K562 (cell line): ENCODE measurements at regions not wholly inside any gene's neighbourhood (a gene's known extent, or its start where the extent isn't known, plus 50 kb on each side); places are given as distances from the start of the nearest gene placed in this dataset.

ENCODE experiments used
- ATAC-seq: fragments of 200-7000 bp; cut with Tn5 transposase; 3 replicates; pipeline ENCODE4 v1.9.1; 2020; ENCODE audit warnings: moderate library complexity
- BruUV-seq: library from RNA; stranded (reverse); fragments of 400-500 nt; replicated peaks from 2 replicates; lab custom pipeline; 2021; lab: Mats Ljungman, UMichigan
- CTCF ChIA-PET: fragments of 300-600 bp; formaldehyde crosslinking; extraction: SDS; loops from one replicate; lab custom pipeline; 2021; ENCODE audit warnings: low intra/inter-chr PET ratio; lab: Yijun Ruan, JAX
- POLR2A ChIA-PET: fragments of 300-600, 350-650 bp; sonication (Branson Sonifier 250); formaldehyde crosslinking; extraction: SDS; loops from one replicate; lab custom pipeline; 2021; ENCODE audit warnings: antibody characterized with exemption, inconsistent platforms; lab: Yijun Ruan, JAX
- DNase-seq, 4 experiments: peaks; one replicate each; pipeline versions ENCODE4 v3.0.0 to v3.0.0-alpha.2; 2011 to 2018; ENCODE audit warnings: low spot score in 3 of 4, mixed read lengths in 3 of 4; ENCODE audit errors: extremely low read depth in 1 of 4
- FAIRE-seq: peaks from 2 replicates; lab custom pipeline; 2011; peaks lifted over from hg19 to GRCh38; lab: Jason Lieb, UNC
- H2AFZ ChIP-seq: 2 replicates; pipeline ENCODE4 v1.6.0; 2011; ENCODE audit warnings: low read depth, low read length, control low read depth, inconsistent platforms
- H3K27ac ChIP-seq: fragments of 200-600 bp; 3 replicates; pipeline ENCODE4 v1.8.0; 2011; ENCODE audit warnings: low read depth, mild to moderate bottlenecking, control low read depth, inconsistent platforms, low read length, moderate library complexity, mixed read lengths; ENCODE audit errors: extremely low read depth
- H3K27me3 ChIP-seq, 2 experiments: fragments of 300-600 bp in 1 of 2; 2 replicates in 1 of 2; 3 replicates in 1 of 2; pipeline versions ENCODE4 v1.6.0 to v1.8.0; 2011; ENCODE audit warnings: inconsistent platforms in 2 of 2, low read length in 2 of 2, mild to moderate bottlenecking in 1 of 2, mixed read lengths in 1 of 2, moderate library complexity in 1 of 2; ENCODE audit not compliant: control insufficient read depth in 2 of 2, insufficient read depth in 2 of 2
- H3K36me3 ChIP-seq: fragments of 300-600 bp; 3 replicates; pipeline ENCODE4 v1.8.0; 2011; ENCODE audit warnings: mild to moderate bottlenecking, low read length, inconsistent platforms; ENCODE audit not compliant: control insufficient read depth, insufficient read depth
- H3K4me1 ChIP-seq, 2 experiments: fragments of 200-600 bp in 1 of 2; replicated peaks in 1 of 2; 2 replicates in 1 of 2; 3 replicates in 1 of 2; pipeline versions ENCODE4 v1.5.1 to v1.8.0; 2011; ENCODE audit warnings: inconsistent platforms in 2 of 2, low read length in 2 of 2, mild to moderate bottlenecking in 1 of 2, mixed read lengths in 1 of 2, moderate library complexity in 1 of 2; ENCODE audit not compliant: control insufficient read depth in 2 of 2, insufficient read depth in 2 of 2
- H3K4me2 ChIP-seq: 2 replicates; pipeline ENCODE4 v1.6.1; 2011; ENCODE audit warnings: low read length, control low read depth, inconsistent platforms, mixed read lengths; ENCODE audit not compliant: insufficient read depth
- H3K4me3 ChIP-seq: fragments of 200-600 bp; sonication (generic), shearing (Covaris generic); 2 replicates; pipeline ENCODE4 v1.5.1; 2016; ENCODE audit warnings: control low read depth, inconsistent platforms
- H3K79me2 ChIP-seq: fragments of 200-600 bp; 3 replicates; pipeline ENCODE4 v1.8.0; 2011; ENCODE audit warnings: low read length, inconsistent platforms; ENCODE audit not compliant: control insufficient read depth, insufficient read depth
- H3K9ac ChIP-seq, 2 experiments: 2 replicates each; pipeline versions ENCODE4 v1.6.0 to v1.6.1; 2011; ENCODE audit warnings: low read depth in 2 of 2, low read length in 2 of 2, control low read depth in 1 of 2, inconsistent platforms in 1 of 2, mild to moderate bottlenecking in 1 of 2, mixed read lengths in 1 of 2; ENCODE audit not compliant: insufficient read depth in 1 of 2
- H3K9me1 ChIP-seq: one replicate; pipeline ENCODE4 v1.6.0; 2011; ENCODE audit warnings: inconsistent platforms, mild to moderate bottlenecking, low read length, moderate library complexity; ENCODE audit not compliant: control insufficient read depth, insufficient read depth
- H3K9me3 ChIP-seq: replicated peaks from 2 replicates; pipeline ENCODE4 v1.5.1; 2011; ENCODE audit warnings: low read depth, low read length, inconsistent platforms; ENCODE audit not compliant: control insufficient read depth, insufficient read depth
- H4K20me1 ChIP-seq: replicated peaks from 2 replicates; pipeline ENCODE4 v1.6.1; 2011; ENCODE audit warnings: low read length, inconsistent platforms, mixed read lengths; ENCODE audit not compliant: control insufficient read depth, insufficient read depth
- JUND ChIP-seq, 2 experiments: IDR thresholded peaks; 2 replicates in 1 of 2; 3 replicates in 1 of 2; pipeline ENCODE4 v1.6.1; 2011; ENCODE audit warnings: borderline replicate concordance in 2 of 2, low read depth in 2 of 2, low read length in 2 of 2, improper control_type of control experiment in 1 of 2, missing biosample characterization in 1 of 2, missing genetic modification characterization in 1 of 2, missing genetic modification reagents in 1 of 2
- KLF6 ChIP-seq: fragments of 250-450 bp; sonication (Bioruptor Pico); IDR thresholded peaks from 2 replicates; pipeline ENCODE4 v1.4.0; 2020; ENCODE audit warnings: mild to moderate bottlenecking, moderate library complexity, borderline replicate concordance
- MEF2A ChIP-seq: IDR thresholded peaks from 2 replicates; pipeline ENCODE4 v1.6.1; 2011; ENCODE audit warnings: low read depth, mild to moderate bottlenecking, low read length, moderate library complexity; ENCODE audit not compliant: control insufficient read depth
- XRCC3 ChIP-seq: fragments of 450-650 bp; IDR thresholded peaks from 2 replicates; pipeline ENCODE4 v1.6.1; 2017; ENCODE audit warnings: mild to moderate bottlenecking, moderate library complexity
- ZNF551 ChIP-seq: fragments of 250-450 bp; sonication (Bioruptor Pico); IDR thresholded peaks from 2 replicates; pipeline ENCODE4 v1.5.0; 2021; ENCODE audit warnings: mild to moderate bottlenecking, moderate library complexity
- ZNF766 ChIP-seq: fragments of 200-800 bp; sonication (Bioruptor generic); conservative IDR thresholded peaks from 2 replicates; pipeline ENCODE4 v1.6.1; 2016; ENCODE audit warnings: missing genetic modification characterization, missing compliant biosample characterization
- ZZZ3 ChIP-seq: fragments of 450-650 bp; IDR thresholded peaks from 2 replicates; pipeline ENCODE4 v1.6.1; 2016; ENCODE audit warnings: antibody characterized with exemption, mild to moderate bottlenecking, moderate library complexity
- WGBS: fragments of 100-300 bp; shearing (Covaris generic); methylation state at CpG from one replicate; pipeline ENCODE4 v1.1.6; 2016; ENCODE audit warnings: low coverage, mixed read lengths; ENCODE audit not compliant: insufficient coverage; ENCODE audit errors: missing lambda C conversion rate; 5-methylcytosine and 5-hydroxymethylcytosine counted together
- in situ Hi-C: fragments of 300-500 bp; cut with MboI; formaldehyde crosslinking; loops from 4 replicates; pipeline ENCODE4 v1.15.0; 2018; ENCODE audit warnings: inconsistent platforms, mixed read lengths
- intact Hi-C: fragments of 100-400 bp; cut with micrococcal nuclease; formaldehyde crosslinking; loops from 2 replicates; pipeline ENCODE4 v1.14.2; 2022
- TF ChIP-seq, protein P1 (sequence below): IDR thresholded peaks from 2 replicates; pipeline ENCODE4 v1.6.1; 2011; ENCODE audit warnings: borderline replicate concordance, low read depth, mild to moderate bottlenecking, moderate library complexity, low read length; ENCODE audit not compliant: insufficient read depth, poor library complexity, severe bottlenecking
- TF ChIP-seq, protein P2 (sequence below): sonication (generic); formaldehyde crosslinking; IDR thresholded peaks from 2 replicates; pipeline ENCODE4 v1.8.0; 2022; ENCODE audit warnings: mild to moderate bottlenecking, missing genetic modification reagents, borderline replicate concordance
- TF ChIP-seq, protein P3 (sequence below): fragments of 450-650 bp; IDR thresholded peaks from 2 replicates; pipeline ENCODE4 v1.7.1; 2018; ENCODE audit warnings: mild to moderate bottlenecking, low read depth; ENCODE audit not compliant: partially characterized antibody
- TF ChIP-seq, protein P4 (sequence below): sonication (generic); formaldehyde crosslinking; IDR thresholded peaks from 2 replicates; pipeline ENCODE4 v1.9.0; 2022; ENCODE audit warnings: mild to moderate bottlenecking, missing genetic modification reagents
- TF ChIP-seq, protein P5 (sequence below), 2 experiments: fragments of 450-650 bp in 1 of 2; sonication (generic) in 1 of 2; formaldehyde crosslinking in 1 of 2; IDR thresholded peaks in 1 of 2; conservative IDR thresholded peaks in 1 of 2; 2 replicates each; pipeline versions ENCODE4 v1.6.1 to v1.8.1; 2016 to 2023; ENCODE audit warnings: mild to moderate bottlenecking in 2 of 2, moderate library complexity in 2 of 2, inconsistent platforms in 1 of 2, missing genetic modification reagents in 1 of 2

DNA sequence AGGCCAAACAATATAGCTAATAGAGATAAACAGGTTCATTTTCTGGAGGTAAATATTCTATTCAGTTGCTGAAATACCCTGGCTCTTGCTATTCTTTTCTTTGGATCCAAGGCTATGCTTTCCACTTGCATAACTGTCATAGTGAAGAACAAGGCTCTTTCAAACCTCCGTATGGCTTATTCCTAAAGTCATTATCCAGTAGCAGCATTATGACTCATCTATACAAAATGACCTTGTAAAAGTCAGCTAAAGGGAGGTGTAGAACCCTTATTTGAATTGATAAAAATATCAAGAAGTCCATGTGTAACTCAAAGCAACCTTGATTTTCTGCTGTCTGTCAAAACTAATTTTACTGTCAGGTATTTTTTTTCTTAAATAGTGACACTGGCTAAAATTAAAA, 447.8 kb downstream of the PLK2 start:
- intact Hi-C loops (no loop called here), in situ Hi-C loops (no loop called here)
- no peaks in the 10 kb centered on the region for H4K20me1 ChIP-seq
- no peak overlapping the region for H3K27ac ChIP-seq
- FAIRE-seq (peak; percentile 79), ATAC-seq (no peak), DNase-seq (peak in 1 of 4 experiments; percentile 16)
- no peaks in the 10 kb centered on the region for H3K9me1 ChIP-seq
- H3K27me3 ChIP-seq, result no peaks in the 10 kb centered on the region
- ChIA-PET POLR2A (no interaction called here), CTCF (interaction anchor here (0.5 kb wide), 1 partner anchor 38 kb away, joined by 5 read pairs; no protein-coding TSS in a partner anchor)
- H3K79me2 ChIP-seq, result no peaks in the 10 kb centered on the region
- no peaks in the 10 kb centered on the region for H3K9me3 ChIP-seq
- WGBS, result 0% methylated on average over 1 of the region's 1 CpG
- no peak overlapping the region for H3K9ac ChIP-seq
- peaks cover 0 to 9% of the 10 kb centered on the region in 2 experiments; a peak in 3 of 5 replicates for H3K4me1 ChIP-seq
- H3K4me3 ChIP-seq, result no peak overlapping the region
- H3K36me3 ChIP-seq, result no peaks in the 10 kb centered on the region
- H3K4me2 ChIP-seq, result no peak overlapping the region
- no peak overlapping the region for H2AFZ ChIP-seq
- BruUV-seq, result no TSS peak
- TF ChIP-seq JUND (IDR thresholded peaks at IDR 0.05; ENCODE audit: borderline replicate concordance, low read depth, low read length) (peak; percentile 58; the same call in 1 of the 2 replicates), JUND (tag; IDR thresholded peaks at IDR 0.05; ENCODE audit: borderline replicate concordance, low read depth, low read length) (0 out of 3 replicates have a peak, but pooled peaks have one; percentile 37), ZNF551 (CRISPR knock-in tag) (no peak), MEF2A (no peak), ZNF766 (CRISPR knock-in tag) (no peak), ZZZ3 (no peak), KLF6 (CRISPR knock-in tag) (no peak), XRCC3 (no peak)
- TF ChIP-seq, protein P1, sequence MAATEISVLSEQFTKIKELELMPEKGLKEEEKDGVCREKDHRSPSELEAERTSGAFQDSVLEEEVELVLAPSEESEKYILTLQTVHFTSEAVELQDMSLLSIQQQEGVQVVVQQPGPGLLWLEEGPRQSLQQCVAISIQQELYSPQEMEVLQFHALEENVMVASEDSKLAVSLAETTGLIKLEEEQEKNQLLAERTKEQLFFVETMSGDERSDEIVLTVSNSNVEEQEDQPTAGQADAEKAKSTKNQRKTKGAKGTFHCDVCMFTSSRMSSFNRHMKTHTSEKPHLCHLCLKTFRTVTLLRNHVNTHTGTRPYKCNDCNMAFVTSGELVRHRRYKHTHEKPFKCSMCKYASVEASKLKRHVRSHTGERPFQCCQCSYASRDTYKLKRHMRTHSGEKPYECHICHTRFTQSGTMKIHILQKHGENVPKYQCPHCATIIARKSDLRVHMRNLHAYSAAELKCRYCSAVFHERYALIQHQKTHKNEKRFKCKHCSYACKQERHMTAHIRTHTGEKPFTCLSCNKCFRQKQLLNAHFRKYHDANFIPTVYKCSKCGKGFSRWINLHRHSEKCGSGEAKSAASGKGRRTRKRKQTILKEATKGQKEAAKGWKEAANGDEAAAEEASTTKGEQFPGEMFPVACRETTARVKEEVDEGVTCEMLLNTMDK, result no peak
- TF ChIP-seq, protein P2, sequence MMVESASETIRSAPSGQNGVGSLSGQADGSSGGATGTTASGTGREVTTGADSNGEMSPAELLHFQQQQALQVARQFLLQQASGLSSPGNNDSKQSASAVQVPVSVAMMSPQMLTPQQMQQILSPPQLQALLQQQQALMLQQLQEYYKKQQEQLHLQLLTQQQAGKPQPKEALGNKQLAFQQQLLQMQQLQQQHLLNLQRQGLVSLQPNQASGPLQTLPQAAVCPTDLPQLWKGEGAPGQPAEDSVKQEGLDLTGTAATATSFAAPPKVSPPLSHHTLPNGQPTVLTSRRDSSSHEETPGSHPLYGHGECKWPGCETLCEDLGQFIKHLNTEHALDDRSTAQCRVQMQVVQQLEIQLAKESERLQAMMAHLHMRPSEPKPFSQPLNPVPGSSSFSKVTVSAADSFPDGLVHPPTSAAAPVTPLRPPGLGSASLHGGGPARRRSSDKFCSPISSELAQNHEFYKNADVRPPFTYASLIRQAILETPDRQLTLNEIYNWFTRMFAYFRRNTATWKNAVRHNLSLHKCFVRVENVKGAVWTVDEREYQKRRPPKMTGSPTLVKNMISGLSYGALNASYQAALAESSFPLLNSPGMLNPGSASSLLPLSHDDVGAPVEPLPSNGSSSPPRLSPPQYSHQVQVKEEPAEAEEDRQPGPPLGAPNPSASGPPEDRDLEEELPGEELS (CRISPR knock-in tag), result no peak
- TF ChIP-seq, protein P3, sequence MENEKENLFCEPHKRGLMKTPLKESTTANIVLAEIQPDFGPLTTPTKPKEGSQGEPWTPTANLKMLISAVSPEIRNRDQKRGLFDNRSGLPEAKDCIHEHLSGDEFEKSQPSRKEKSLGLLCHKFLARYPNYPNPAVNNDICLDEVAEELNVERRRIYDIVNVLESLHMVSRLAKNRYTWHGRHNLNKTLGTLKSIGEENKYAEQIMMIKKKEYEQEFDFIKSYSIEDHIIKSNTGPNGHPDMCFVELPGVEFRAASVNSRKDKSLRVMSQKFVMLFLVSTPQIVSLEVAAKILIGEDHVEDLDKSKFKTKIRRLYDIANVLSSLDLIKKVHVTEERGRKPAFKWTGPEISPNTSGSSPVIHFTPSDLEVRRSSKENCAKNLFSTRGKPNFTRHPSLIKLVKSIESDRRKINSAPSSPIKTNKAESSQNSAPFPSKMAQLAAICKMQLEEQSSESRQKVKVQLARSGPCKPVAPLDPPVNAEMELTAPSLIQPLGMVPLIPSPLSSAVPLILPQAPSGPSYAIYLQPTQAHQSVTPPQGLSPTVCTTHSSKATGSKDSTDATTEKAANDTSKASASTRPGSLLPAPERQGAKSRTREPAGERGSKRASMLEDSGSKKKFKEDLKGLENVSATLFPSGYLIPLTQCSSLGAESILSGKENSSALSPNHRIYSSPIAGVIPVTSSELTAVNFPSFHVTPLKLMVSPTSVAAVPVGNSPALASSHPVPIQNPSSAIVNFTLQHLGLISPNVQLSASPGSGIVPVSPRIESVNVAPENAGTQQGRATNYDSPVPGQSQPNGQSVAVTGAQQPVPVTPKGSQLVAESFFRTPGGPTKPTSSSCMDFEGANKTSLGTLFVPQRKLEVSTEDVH, result no peak
- TF ChIP-seq, protein P4, sequence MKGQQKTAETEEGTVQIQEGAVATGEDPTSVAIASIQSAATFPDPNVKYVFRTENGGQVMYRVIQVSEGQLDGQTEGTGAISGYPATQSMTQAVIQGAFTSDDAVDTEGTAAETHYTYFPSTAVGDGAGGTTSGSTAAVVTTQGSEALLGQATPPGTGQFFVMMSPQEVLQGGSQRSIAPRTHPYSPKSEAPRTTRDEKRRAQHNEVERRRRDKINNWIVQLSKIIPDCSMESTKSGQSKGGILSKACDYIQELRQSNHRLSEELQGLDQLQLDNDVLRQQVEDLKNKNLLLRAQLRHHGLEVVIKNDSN (CRISPR knock-in tag), result no peak
- TF ChIP-seq, protein P5, sequence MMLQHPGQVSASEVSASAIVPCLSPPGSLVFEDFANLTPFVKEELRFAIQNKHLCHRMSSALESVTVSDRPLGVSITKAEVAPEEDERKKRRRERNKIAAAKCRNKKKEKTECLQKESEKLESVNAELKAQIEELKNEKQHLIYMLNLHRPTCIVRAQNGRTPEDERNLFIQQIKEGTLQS (IDR thresholded peaks at IDR 0.05), result peak; percentile 49
- TF ChIP-seq, protein P5 (CRISPR knock-in tag; conservative IDR thresholded peaks at IDR 0.05), result no peak
